ENCODE measurements at regions not wholly inside any gene's neighbourhood (a gene's known extent, or its start where the extent isn't known, plus 50 kb on each side); places are given as distances from the start of the nearest gene placed in this dataset.

DNA sequence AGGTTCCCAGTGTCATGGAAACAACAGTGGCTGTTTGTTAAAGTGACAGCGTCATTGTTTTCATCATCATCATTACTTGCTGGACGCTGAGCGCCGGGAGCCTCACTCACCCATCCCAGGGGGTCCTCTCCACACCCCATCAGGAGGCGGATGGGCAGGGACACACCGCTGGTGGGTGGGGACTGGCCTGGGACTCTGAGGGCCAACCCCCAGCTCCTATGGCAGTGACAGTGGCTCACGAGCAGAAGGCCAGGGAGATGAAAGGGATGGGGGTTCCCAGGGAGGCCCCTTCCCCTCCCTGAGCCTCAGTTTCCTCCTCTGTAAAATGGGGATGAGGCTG, 76.6 kb upstream of the PRR5 start:
- no peak for DNase-seq
- H3K4me3 ChIP-seq, result no peak overlapping the region
- H3K4me1 ChIP-seq, result no peaks in the 10 kb centered on the region
- H3K36me3 ChIP-seq (ENCODE audit: low read depth, missing control alignments), result no peaks in the 10 kb centered on the region
- no peaks in the 10 kb centered on the region for H3K27me3 ChIP-seq
- H3K27ac ChIP-seq, result no peak overlapping the region
- 91 to 95% methylated on average over 6 to 7 of the region's 7 CpGs for WGBS, 2 donors
- intact Hi-C loops (cut with DNase I; ENCODE audit: low total_unique reads), result loop anchor here (5.0 kb wide), 1 partner anchor 633 kb away; no protein-coding TSS in a partner anchor
- H3K9me3 ChIP-seq, result no peaks in the 10 kb centered on the region
- TF ChIP-seq, protein P1, sequence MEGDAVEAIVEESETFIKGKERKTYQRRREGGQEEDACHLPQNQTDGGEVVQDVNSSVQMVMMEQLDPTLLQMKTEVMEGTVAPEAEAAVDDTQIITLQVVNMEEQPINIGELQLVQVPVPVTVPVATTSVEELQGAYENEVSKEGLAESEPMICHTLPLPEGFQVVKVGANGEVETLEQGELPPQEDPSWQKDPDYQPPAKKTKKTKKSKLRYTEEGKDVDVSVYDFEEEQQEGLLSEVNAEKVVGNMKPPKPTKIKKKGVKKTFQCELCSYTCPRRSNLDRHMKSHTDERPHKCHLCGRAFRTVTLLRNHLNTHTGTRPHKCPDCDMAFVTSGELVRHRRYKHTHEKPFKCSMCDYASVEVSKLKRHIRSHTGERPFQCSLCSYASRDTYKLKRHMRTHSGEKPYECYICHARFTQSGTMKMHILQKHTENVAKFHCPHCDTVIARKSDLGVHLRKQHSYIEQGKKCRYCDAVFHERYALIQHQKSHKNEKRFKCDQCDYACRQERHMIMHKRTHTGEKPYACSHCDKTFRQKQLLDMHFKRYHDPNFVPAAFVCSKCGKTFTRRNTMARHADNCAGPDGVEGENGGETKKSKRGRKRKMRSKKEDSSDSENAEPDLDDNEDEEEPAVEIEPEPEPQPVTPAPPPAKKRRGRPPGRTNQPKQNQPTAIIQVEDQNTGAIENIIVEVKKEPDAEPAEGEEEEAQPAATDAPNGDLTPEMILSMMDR (IDR thresholded peaks at IDR 0.05), result no peak
- no peak for TF ChIP-seq POLR2A (IDR thresholded peaks at IDR 0.05)

DNA sequence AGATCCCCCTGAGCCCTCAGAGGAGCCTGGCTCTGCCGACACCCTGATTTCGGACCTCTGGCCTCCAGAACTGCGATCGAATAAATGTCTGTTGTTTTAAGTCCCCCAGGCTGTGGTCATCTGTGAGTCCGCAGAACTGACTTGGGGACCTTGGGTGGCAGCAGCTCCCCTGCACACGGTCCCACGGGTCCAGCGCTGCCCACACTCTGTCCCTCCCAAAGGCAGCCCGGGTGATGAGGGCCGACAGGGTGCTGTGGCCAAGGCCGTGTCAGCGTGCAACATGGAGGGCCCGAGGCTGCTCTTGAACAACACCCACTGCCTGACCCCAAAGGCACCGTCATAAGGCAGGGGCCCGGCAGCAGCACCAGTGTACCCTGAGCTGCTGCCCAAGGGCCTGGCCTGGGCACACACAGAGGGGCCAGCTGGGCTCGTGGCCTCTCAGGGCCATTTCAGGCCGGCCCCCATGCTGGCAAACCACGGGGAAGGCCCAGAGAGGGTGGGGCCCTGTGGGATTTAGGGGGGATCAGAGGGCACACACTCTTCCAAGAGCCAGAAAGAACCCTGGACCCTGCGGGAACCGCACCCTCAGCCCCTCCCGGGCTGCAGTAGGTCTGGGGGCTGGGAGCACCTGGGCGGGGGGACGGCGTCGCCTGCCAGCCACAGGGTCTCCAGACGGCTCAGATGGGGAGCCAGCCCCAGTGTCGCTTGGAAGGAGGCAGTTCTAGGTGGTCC, 77.1 kb upstream of the PRR5 start:
- 82 to 90% methylated on average over 13 to 23 of the region's 27 CpGs for WGBS, 2 donors
- no peaks in the 10 kb centered on the region for H3K27me3 ChIP-seq
- H3K4me3 ChIP-seq, result no peak overlapping the region
- H3K27ac ChIP-seq, result no peak overlapping the region
- H3K4me1 ChIP-seq, result no peaks in the 10 kb centered on the region
- DNase-seq, result no peak
- H3K36me3 ChIP-seq (ENCODE audit: low read depth, missing control alignments), result no peaks in the 10 kb centered on the region
- no peak for TF ChIP-seq POLR2A (IDR thresholded peaks at IDR 0.05)
- intact Hi-C loops (cut with DNase I; ENCODE audit: low total_unique reads), result loop anchor here (5.0 kb wide), 1 partner anchor 633 kb away; no protein-coding TSS in a partner anchor
- no peaks in the 10 kb centered on the region for H3K9me3 ChIP-seq

DNA sequence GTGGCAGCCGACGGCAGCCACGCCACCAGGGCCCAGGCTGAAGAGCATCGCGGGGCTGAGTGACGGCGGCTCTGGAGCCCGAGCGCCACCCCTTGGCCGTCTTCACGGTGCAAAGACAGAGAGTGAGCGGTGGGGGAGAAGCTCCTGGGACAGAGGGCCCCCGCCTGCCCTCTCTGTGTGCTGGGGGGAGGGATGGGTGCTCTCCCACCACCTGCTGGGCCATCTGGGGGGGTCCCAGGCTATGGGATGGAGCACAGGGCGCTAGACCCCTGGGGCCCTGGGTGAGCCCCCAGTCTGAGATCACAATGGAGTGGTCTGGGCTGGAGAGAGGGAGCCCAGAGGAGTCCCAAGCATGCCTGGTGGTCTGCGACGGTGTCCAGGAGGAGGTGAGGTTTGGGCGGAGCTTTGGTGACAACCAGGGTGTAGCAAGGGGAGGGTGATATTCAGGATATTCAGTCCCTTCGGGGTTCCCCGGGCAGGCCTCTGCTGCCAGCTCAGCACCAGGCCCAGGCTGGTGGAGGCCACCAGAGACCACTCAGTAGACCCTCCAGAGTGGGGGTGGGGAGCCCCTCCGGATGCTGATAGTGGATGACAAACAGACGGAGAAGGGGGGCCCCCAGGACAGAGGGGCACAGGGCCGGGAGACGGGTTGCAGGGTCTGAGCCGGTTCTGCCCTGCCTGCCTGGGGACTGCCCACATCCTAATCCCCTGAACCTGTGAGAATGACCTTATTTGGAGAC, 78.1 kb upstream of the PRR5 start:
- H3K36me3 ChIP-seq (ENCODE audit: low read depth, missing control alignments), result no peaks in the 10 kb centered on the region
- H3K27ac ChIP-seq, result no peak overlapping the region
- intact Hi-C loops (cut with DNase I; ENCODE audit: low total_unique reads), result no loop called here
- H3K4me1 ChIP-seq, result no peaks in the 10 kb centered on the region
- no peaks in the 10 kb centered on the region for H3K27me3 ChIP-seq
- no peak for TF ChIP-seq POLR2A (IDR thresholded peaks at IDR 0.05)
- TF ChIP-seq, protein P1 (IDR thresholded peaks at IDR 0.05), result peak in 2 of 3 experiments; percentile 30 to 42
- no peak overlapping the region for H3K4me3 ChIP-seq
- peak; percentile 53 for DNase-seq
- WGBS, 2 donors, result 77 to 81% methylated on average over 22 to 24 of the region's 24 CpGs
- no peaks in the 10 kb centered on the region for H3K9me3 ChIP-seq

DNA sequence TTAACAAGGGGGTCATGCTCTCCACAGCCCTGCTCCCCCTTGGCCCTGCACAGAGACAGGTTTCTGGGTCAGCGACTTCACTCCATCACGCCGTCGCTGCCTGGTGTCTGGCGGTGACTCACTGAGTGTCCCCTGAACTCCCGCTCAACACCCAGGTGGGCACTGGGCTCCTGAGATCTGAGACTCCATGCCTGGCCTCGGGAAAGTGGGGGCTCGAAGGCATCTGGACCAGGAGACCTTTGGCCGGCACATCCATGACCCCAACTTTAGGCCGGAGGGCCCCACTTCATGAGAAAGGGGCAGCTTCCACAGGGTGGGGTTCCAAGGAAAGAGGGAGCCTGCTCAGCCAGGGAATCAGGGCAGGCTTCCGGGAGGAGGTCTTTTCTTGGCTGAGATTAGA, 79.3 kb upstream of the PRR5 start:
- no peak overlapping the region for H3K4me3 ChIP-seq
- H3K27ac ChIP-seq, result no peak overlapping the region
- TF ChIP-seq, protein P1 (IDR thresholded peaks at IDR 0.05), result no peak
- no peak for TF ChIP-seq POLR2A (IDR thresholded peaks at IDR 0.05)
- no peaks in the 10 kb centered on the region for H3K27me3 ChIP-seq
- WGBS, 2 donors, result 87 to 94% methylated on average over 11 of the region's 11 CpGs
- no peaks in the 10 kb centered on the region for H3K9me3 ChIP-seq
- H3K36me3 ChIP-seq (ENCODE audit: low read depth, missing control alignments), result no peaks in the 10 kb centered on the region
- DNase-seq, result no peak
- intact Hi-C loops (cut with DNase I; ENCODE audit: low total_unique reads), result no loop called here
- no peaks in the 10 kb centered on the region for H3K4me1 ChIP-seq

DNA sequence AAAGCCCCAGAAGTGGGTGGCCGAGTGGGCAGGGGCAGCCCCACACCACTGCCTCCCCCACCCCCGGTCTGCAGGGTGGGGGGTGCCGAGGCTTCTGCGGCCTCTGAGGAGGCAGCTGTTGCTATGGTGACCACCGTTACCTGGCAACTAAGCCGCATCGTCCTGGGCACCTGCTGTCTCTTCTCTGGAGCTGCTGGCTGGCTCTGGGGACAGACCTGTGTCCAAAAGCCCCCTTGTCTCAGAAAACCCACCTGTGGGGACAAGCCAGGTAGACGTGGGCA, 79.9 kb upstream of the PRR5 start:
- H3K4me1 ChIP-seq, result no peaks in the 10 kb centered on the region
- H3K9me3 ChIP-seq, result no peaks in the 10 kb centered on the region
- DNase-seq, result peak; percentile 61
- TF ChIP-seq, protein P1 (IDR thresholded peaks at IDR 0.05), result no peak
- no peak for TF ChIP-seq POLR2A (IDR thresholded peaks at IDR 0.05)
- no peaks in the 10 kb centered on the region for H3K36me3 ChIP-seq (ENCODE audit: low read depth, missing control alignments)
- no peak overlapping the region for H3K27ac ChIP-seq
- 40 to 55% methylated on average over 4 to 5 of the region's 8 CpGs for WGBS, 2 donors
- H3K4me3 ChIP-seq, result no peak overlapping the region
- H3K27me3 ChIP-seq, result no peaks in the 10 kb centered on the region
- intact Hi-C loops (cut with DNase I; ENCODE audit: low total_unique reads), result no loop called here

Data from testis (tissue), 2 donors.